ENCODE measurements at regions not wholly inside any gene's neighbourhood (a gene's known extent, or its start where the extent isn't known, plus 50 kb on each side); places are given as distances from the start of the nearest gene placed in this dataset.

GRCh38 chr22:34160141-34160783 lies 240.0 kb upstream of the LARGE1 start (continued):
- no peak for TF ChIP-seq TFAP4 (IDR thresholded peaks at IDR 0.05; ENCODE audit: borderline replicate concordance, low read depth)
- no peak for TF ChIP-seq ZSCAN20 (CRISPR knock-in tag; IDR thresholded peaks at IDR 0.05; ENCODE audit: borderline replicate concordance)
- no peak for TF ChIP-seq ZNF251 (CRISPR knock-in tag; IDR thresholded peaks at IDR 0.05)

GRCh38 chr22:34161431-34162123 lies 241.3 kb upstream of the LARGE1 start:
- peaks cover 0 to 1% of the 10 kb centered on the region in 2 experiments; a peak in 2 of 5 replicates for H3K27me3 ChIP-seq (ENCODE audit: control insufficient read depth in 1 of 2, insufficient read depth in 2 of 2, low read length in 2 of 2)
- H4K20me1 ChIP-seq (ENCODE audit: insufficient read depth, low read length) = no peaks in the 10 kb centered on the region
- TF ChIP-seq ZNF333 (CRISPR knock-in tag; IDR thresholded peaks at IDR 0.05; ENCODE audit: borderline replicate concordance) (no peak), SALL1 (CRISPR knock-in tag; IDR thresholded peaks at IDR 0.05) (no peak), MAFF (IDR thresholded peaks at IDR 0.05; ENCODE audit: low read depth, low read length) (peak; percentile 54), MAFK (conservative IDR thresholded peaks at IDR 0.05 in 1 of 2, IDR thresholded peaks at IDR 0.05 in 1 of 2; ENCODE audit: low read length in 2 of 2) (peak; percentile 45 to 74; a peak in 3 of 4 replicates), BCL6 (CRISPR knock-in tag; IDR thresholded peaks at IDR 0.05) (no peak)
- no TSS peak for BruUV-seq (replicated peaks)
- 6% methylated on average over 9 of the region's 9 CpGs for WGBS (ENCODE audit: low lambda C conversion rate)
- H3K79me2 ChIP-seq (ENCODE audit: insufficient read depth, low read length) = no peaks in the 10 kb centered on the region
- H3K27ac ChIP-seq (ENCODE audit: extremely low read length, insufficient read depth, low read length) = no peak overlapping the region
- intact Hi-C loops (cut with micrococcal nuclease; ENCODE audit: unreplicated experiment) = no loop called here
- H3K4me1 ChIP-seq (ENCODE audit: insufficient read depth, low read length) = no peaks in the 10 kb centered on the region
- H3K4me2 ChIP-seq (ENCODE audit: low read depth, low read length) = no peak overlapping the region
- no peak overlapping the region for H3K4me3 ChIP-seq (replicated peaks in 1 of 3; ENCODE audit: insufficient read depth in 1 of 3, low read depth in 2 of 3, low read length in 3 of 3)
- in situ Hi-C loops (cut with HindIII; ENCODE audit: extremely low pct_ligation_motif_present, low pct_unique_long_range_greater_than_20kb) = no loop called here
- no peak for ATAC-seq
- H3K9ac ChIP-seq (ENCODE audit: insufficient read depth, low read depth, low read length) = no peak overlapping the region
- no peak for FAIRE-seq
- DNase-seq (ENCODE audit: low spot score) = no peak
- H3K36me3 ChIP-seq (replicated peaks in 1 of 2; ENCODE audit: control insufficient read depth in 1 of 2, insufficient read depth in 2 of 2, low read length in 2 of 2) = no peaks in the 10 kb centered on the region
- H3K9me3 ChIP-seq (ENCODE audit: low read length) = no peaks in the 10 kb centered on the region
- CTCF ChIA-PET (ENCODE audit: low intra/inter-chr PET ratio, low total read pairs) = no interaction called here
- no peak overlapping the region for H2AFZ ChIP-seq (ENCODE audit: low read length)
- POLR2A ChIA-PET = no interaction called here

Data from HepG2 (cell line).